HG03457 (cell line): ENCODE measurements at regions not wholly inside any gene's neighbourhood (a gene's known extent, or its start where the extent isn't known, plus 50 kb on each side); places are given as distances from the start of the nearest gene placed in this dataset.
"Not testable (repeated sequence)": the region's sequence is repeated elsewhere in the genome, so short reads cannot be mapped to it uniquely, and the experiment has no call there.

Experiments
- ATAC-seq: cut with Tn5 transposase; IDR thresholded peaks from one replicate; pipeline ENCODE4 v1.9.1; 2021; ENCODE audit warnings: moderate number of reproducible peaks; ENCODE audit not compliant: unreplicated experiment

GRCh38 chr7:65146118-65146914 is 139.8 kb upstream of the ERV3-1 start:
- ATAC-seq: not testable (repeated sequence)

- not testable (repeated sequence) for ATAC-seq
These were observed 139.2 kb upstream of the ERV3-1 start for GRCh38 chr7:65145710-65146109.

GRCh38 chr7:65145008-65145407 is 138.5 kb upstream of the ERV3-1 start:
- ATAC-seq: not testable (repeated sequence)

DNA sequence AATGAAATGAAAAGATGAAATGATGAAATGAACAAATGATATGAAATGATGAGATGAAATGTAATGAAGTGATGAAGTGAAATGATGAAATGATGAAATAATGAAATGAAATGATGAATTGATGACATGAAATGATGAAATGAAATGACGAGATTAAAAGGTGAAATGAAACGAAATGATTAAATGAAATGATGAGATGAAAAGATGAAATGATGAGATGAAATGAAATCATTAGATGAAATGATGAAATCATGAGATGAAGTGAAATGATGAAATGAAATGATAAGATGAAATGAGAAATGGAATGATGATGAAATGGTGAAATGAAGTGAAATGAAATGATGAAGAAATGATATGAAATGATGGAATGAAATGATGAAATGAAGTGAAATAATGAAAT is 138.1 kb upstream of the ERV3-1 start:
- ATAC-seq: not testable (repeated sequence)

DNA sequence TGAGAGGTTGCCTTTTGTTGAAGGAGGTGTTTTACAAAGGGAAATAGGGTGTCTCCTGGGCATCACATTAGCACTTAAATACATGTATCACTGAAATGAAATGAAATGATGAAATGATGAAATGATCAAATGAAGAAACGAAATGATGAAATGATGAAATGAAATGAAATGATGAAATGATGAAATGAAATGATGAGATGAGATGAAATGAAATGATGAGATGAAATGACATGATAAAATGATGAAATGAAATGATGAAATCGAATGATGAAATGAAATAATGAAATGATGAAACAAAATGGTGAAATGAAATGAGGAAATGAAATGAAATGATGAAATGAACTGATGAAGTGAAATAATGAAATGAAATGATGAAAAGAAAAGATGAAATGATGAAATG is 137.6 kb upstream of the ERV3-1 start:
- not testable (repeated sequence) for ATAC-seq

GRCh38 chr7:65141894-65142293 is 135.4 kb upstream of the ERV3-1 start:
- not testable (repeated sequence) for ATAC-seq

DNA sequence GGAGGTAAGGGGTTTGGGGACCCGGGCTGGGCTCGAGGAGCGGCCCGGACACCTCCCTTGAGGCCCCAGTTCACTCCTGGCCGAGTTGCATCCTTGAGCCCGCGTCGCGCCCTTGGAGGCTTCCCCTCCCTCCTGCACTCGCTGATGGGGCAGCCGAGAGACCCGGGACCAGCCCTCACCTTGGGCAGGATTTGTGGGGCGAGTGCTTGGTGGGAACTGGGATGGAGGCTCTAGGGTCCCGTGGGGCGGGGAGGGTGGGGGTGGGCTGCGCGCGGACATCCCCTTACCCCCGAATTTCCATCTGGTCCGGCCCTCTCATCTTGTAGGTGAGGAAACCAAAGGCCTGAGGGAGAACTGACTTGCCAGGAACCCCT is 134.9 kb upstream of the ERV3-1 start:
- ATAC-seq: not testable (repeated sequence)

- not testable (repeated sequence) for ATAC-seq
These were observed 134.3 kb upstream of the ERV3-1 start for GRCh38 chr7:65140543-65141404.

GRCh38 chr7:65136850-65137249 is 130.4 kb upstream of the ERV3-1 start:
- ATAC-seq: not testable (repeated sequence)

- not testable (repeated sequence) for ATAC-seq
These were observed 126.6 kb upstream of the ERV3-1 start for GRCh38 chr7:65133087-65133486.

DNA sequence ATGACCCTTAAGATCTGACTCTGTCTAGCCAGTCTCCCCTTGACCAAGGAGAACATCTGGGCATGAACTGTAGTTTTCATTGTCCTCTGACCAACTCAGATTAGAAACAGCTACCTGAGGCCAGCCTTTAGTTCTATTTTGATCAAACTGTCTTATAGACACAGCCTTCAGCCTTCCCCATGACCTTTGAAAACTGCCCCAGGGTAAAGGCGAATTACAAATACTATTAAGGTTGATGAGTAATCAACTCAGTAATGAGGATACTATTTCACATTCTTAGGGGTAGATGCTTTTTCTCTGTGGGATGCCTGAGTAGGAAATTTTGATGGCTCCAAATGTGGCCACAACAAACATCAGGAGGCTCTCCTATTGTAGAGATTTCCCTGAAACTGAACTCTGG is 125.8 kb upstream of the ERV3-1 start:
- ATAC-seq: not testable (repeated sequence)

DNA sequence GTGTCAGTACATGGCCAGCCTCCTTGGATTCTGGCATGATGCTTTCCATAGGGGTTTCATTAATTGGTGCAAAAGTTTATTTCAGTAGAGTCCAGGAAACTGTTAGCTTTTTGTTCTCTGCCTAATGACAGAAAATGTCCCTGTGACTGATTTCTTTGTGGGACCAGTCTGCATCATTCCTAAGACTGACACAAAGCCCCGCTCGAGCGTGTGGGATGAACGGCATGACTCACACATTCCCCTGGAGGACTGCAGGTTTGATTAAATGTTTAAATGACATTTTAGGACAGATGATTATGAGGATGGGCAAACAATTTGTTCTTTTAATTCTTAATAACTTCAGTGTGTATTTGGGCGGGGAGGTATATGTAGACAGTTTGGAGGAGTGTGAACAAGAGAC is 120.9 kb upstream of the ERV3-1 start:
- ATAC-seq: not testable (repeated sequence)

GRCh38 chr7:65124600-65124999 is 118.1 kb upstream of the ERV3-1 start:
- not testable (repeated sequence) for ATAC-seq

GRCh38 chr7:65105650-65106203 is 99.2 kb upstream of the ERV3-1 start:
- not testable (repeated sequence) for ATAC-seq

DNA sequence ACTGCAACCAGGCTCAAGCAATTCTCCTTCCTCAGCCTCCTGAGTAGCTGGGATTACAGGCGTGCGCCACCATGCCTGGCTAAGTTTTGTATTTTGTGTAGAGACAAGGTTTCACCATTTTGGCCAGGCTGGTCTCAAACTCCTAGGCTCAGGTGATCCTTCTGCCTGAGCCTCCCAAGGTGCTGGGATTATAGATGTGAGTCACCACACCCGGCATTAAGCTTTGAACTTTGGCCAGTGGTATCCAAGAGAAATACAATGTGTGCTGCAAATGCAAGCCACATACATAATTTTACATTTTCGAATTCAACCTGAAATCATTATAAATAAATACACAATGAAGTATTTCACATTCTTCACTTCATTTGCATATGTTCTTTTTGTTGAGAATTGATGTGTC is 94.0 kb upstream of the ERV3-1 start:
- ATAC-seq: not testable (repeated sequence)

GRCh38 chr7:65081669-65082055 is 75.2 kb upstream of the ERV3-1 start:
- not testable (repeated sequence) for ATAC-seq

DNA sequence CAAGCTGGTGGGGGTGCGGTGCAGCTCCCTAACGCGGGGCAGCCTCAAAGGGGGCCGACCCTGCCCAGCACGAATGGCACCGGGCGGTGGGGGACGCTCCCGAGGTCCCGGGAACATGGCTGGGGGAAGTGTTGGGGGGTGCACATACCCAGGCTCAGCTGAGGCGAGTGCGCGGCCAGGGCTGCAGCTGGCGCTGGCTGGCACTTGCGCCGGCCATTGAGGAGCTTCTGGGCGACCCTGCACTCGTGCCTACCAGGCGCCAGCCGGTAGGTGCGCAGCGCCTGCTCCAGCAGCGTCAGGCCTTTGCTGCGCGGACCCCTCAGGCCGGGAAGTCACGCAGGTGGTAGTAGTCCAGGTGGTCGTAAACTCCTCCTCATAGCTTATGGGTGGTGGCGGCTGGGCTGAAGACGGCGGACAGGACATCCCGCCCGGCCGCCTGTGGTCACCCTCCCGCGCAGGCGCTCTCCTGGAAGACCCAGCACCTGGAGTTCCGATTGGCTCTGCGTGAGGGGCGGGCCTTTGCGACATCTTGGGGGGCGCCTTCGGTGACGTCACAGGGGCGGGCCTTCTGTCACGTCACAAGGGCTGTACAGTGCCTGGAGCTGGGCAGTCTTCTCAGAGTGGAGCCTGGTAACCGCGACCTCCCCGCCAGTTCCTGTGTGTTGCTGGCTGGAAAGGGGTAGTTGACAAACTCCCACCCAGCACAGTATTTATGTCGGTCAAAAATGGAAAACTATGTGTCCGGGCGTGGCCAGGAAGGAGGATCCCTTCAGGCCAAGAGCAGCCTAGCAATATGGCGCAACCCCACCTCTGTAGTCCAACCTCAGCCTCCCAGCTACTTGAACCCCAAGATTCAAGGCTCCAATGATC is 74.5 kb upstream of the ERV3-1 start:
- peak; percentile 100 for ATAC-seq

DNA sequence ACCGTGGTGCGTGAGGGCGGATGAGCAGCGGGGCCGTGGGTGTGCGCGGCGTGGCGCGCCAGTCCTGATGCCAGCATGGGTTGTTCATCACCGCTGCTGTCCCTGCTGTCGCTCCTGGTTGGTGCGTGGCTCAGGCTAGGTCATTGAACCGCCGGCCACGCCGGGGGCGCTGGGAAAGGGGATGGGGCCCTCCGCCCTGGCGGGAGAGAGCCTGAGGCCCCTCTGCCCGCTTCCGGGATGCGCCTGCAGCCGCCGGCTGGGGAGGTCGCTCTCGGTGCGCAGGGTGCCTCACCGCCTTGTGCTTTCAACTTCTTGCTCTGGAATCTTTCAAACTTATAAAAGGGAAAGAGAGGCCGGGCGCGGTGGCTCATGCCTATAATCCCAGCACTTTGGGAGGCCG is 68.5 kb upstream of the ERV3-1 start:
- ATAC-seq: not testable (repeated sequence)

GRCh38 chr7:65073160-65073559 is 66.7 kb upstream of the ERV3-1 start:
- ATAC-seq: not testable (repeated sequence)

DNA sequence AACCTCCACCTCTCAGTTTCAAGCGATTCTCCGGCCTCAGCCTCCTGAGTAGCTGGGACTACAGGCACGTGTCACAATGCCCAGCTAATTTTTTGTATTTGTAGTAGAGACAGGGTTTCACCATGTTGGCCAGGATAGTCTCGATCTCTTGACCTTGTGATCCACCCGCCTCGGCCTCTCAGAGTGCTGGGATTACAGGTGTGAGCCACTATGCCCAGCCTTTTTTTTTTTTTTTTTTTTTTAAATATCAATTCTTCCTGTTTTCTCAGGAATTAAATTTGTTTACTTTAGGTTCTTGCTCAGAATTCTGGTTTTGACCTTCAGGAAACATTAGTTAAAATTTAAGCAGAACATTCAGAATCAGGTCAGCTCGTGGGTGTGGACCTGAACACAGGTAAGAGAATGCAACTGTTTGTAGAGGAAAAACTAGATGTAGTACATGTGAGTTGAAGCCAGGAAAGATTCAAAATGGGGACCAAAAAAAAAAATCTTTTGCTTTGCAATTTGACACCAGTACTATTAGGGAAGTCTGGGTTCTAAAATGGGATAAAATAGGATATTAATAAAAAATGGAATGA is 65.5 kb upstream of the ERV3-1 start:
- not testable (repeated sequence) for ATAC-seq
